Transverse colon (tissue), 4 donors: ENCODE measurements at regions not wholly inside any gene's neighbourhood (a gene's known extent, or its start where the extent isn't known, plus 50 kb on each side); places are given as distances from the start of the nearest gene placed in this dataset.

Source experiments
- CTCF ChIP-seq, 5 experiments: fragments of 200-600 bp in 3 of 5; fragments of 450-650 bp in 2 of 5; sonication (generic) in 3 of 5; IDR thresholded peaks; 1 replicate in 2 of 5; 2 replicates in 3 of 5; pipeline ENCODE4 v1.5.1; 2016 to 2017; ENCODE audit warnings: antibody characterized with exemption in 5 of 5, inconsistent platforms in 3 of 5, mild to moderate bottlenecking in 2 of 5, moderate library complexity in 1 of 5
- POLR2AphosphoS5 ChIP-seq, 3 donors: sonication (generic); formaldehyde crosslinking; IDR thresholded peaks; one replicate each; pipeline ENCODE4 v1.6.1; 2016; ENCODE audit warnings: antibody characterized with exemption in 3 of 3

- no peak for TF ChIP-seq CTCF (IDR thresholded peaks at IDR 0.05)
- TF ChIP-seq POLR2AphosphoS5 (IDR thresholded peaks at IDR 0.05), result no peak
Observed at GRCh38 chr18:55139307-55139706, 180.0 kb upstream of the CCDC68 start.
